Stimulated activated CD8-positive, alpha-beta memory T cell treated with anti-CD3 and anti-CD28 coated beads, Interleukin-15, amount 100 ng/mL, for 48 hours (primary cell): ENCODE measurements at regions not wholly inside any gene's neighbourhood (a gene's known extent, or its start where the extent isn't known, plus 50 kb on each side); places are given as distances from the start of the nearest gene placed in this dataset.
"Not testable (repeated sequence)": the region's sequence is repeated elsewhere in the genome, so short reads cannot be mapped to it uniquely, and the experiment has no call there.

Source experiments
- DNase-seq, 2 donors: peaks; one replicate each; pipeline ENCODE4 v3.0.0-alpha.2; 2020; ENCODE audit warnings: low read depth in 2 of 2

DNA sequence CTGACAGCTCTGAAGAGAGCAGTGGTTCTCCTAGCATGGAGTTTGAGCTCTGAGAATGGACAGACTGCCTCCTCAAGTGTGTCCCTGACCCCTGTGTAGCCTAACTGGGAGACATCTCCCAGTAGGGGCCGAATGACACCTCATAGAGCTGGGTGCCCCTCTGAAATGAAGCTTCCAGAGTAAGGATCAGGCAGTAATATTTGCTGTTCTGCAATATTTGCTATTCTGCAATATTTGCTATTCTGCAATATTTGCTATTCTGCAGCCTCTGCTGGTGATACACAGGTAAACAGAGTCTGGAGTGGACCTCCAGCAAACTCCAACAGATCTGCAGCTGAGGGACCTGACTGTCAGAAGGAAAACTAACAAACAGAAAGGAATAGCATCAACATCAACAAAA lies 105.5 kb downstream of the BUD13 start:
- not testable (repeated sequence) for DNase-seq

DNA sequence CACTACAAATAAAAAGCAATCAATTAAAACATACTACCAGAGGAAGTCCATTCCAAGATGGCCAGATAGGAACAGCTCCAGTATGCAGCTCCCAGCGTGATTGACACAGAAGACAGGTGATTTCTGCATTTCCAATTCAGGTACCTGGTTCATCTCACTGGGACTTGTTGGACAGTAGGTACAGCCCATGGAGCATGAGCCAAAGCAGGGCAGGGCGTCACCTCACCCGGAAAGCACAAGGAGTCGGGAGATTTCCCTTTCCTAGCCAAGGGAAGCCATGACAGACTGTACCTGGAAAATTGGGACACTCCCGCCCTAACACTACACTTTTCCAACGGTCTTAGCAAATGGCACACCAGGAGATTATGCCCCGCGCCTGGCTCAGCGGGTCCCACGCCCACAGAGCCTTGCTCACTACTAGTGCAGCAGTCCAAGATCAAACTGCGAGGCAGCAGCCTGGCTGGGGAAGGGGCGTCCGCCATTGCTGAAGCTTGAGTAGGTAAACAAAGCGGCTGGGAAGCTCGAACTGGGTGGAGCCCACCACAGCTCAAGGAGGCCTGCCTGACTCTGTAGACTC lies 106.0 kb downstream of the BUD13 start:
- DNase-seq = not testable (repeated sequence)

DNA sequence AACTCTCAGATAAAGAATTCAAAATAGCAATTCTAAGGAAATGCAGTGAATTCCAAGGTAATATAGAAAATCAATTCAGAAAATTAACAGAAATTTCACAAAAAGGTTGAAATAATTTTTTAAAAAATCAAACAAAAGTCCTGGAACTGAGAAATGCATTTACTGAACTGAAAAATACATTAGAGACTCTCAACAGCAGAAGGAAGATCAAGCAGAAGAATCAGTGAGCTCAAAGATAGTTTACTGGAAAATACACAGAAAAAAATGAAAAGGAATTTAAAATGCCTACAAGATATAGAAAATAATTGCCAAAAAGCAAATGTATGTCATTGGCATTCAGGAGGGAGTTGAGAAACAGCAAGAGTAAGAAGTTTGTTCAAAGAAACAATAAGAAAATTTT lies 107.3 kb downstream of the BUD13 start:
- DNase-seq = no peak

DNA sequence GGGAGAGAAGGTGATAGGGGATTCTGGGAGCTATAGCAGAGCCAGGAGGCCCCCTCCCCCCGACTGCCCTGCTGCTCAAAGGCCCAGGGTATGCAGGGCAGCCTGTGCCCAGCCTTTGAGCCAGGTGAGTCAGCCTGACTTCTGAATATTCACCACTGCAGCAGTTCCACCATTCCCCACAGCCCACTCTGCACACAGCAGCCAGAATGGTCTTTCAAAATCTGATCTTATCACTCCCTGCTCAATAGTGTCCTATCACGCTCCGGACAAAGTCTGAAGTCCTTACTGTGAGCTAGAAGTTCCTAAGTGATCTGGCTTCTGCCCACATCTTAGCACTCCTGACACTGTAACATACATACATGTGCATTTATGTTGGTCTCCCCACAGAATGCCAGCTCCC lies 111.7 kb downstream of the BUD13 start:
- DNase-seq = no peak

DNA sequence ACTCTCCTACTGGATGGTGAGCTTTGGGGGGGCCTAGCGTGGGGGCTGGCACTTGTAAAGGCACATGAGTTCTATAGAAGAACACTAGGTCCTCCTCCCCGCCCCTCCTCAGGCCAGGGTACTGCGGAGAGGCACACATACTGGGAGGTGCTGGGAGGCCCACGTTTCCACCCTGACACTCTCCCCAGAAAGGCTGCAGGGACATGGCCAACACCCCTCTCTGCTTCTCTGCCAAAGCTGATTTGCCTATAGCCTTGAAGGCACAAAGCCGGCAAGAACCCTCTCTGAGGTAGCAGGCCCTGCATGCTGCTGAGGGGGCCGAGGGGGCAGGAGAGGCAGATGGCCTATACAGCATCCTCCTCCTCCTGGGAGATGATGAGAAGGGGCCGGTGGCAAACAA lies 112.8 kb downstream of the BUD13 start:
- no peak for DNase-seq

DNA sequence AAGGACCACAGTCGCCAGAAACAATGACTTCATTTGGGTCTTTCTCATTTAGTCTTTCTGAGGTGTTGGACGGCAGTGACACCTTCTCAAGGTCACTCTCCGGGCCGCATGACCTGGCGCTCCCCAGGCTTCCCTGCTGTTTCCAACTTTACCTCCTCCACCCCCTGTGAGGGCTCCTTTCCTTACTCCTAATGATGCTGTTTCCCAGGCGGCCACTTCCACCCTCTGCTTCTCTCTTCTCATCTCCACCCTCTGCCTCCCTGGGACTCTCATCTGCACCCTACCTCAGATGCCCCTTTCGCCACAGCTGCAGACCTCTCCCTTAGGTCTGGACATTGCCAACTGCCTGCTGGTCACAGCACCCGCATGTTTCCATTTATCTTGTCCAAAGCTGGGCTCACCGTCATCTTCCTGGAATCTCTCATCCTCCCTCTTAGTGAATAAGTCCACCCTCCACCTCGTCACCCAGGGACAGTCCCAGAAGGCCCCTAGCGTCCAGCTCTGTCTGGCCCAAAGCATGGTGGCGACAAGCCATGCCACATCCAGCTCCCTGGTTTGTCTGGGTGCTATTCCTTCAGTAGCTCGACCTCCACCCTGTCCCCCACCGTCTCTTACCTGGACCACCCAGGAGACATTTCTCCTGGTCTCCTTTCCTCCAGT lies 113.8 kb downstream of the BUD13 start:
- no peak for DNase-seq

DNA sequence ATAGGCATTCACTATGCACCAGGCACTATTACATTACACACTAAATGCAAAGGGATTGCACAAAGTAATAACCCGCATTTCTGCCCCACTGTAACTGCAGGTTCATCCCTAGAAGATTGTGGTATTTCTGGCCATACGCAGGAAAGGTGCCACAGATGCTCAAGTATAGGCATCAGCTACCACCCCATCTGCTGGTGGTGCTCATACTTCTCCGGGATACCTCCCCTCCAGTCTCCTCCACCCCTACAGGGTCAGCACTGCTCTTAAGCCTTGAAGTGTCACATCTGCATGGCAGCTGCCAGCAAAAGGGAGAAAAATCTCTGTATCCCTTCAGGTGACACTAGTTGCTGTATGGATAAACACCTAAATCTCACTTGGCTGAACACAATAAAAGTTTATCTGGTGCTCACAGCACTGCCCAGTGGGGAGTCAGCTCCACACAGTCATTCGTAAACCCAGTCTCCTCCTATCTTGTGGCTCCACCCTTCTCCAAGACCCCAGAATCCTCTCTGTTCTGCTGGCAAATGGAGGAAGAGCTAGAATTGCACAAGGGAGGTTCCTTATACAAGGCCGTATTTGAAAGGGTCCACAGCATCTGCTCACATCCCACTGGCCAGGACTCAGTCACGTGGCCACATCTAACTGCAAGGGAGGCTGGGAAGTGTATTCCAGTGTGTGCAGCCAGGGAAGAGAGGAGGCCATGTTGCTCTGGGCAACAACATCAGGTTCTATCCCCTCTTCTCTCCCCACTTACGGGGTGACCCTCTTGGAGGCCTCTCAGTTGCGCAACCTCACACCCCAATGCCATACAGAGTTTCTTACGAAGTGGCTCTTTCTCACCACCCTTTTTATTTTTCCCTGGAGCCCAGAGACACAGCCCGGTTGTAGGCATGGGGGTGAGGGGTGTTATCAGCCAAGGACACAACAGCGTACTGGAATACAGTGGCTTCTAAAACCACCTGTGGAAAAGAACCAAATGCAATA lies 114.7 kb downstream of the BUD13 start:
- DNase-seq = no peak

DNA sequence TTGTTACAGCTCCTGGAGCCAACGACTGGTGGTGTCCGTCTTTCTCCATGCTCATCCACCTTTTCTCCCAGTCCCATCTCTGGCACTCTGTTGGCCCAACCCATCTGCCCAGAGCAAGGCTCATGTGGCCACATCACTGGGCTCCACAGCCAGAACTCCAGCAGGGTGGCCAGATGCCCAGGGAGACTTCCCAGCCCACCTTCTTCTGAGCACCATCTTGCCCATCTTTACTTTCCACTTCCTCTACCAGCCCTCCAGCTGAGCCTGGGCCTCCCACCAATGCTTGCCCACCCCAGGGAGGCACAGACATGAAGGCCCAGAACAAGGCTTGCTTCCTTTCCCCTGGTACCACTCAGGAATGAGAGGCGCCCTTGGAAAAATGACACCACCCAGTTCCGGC lies 116.8 kb downstream of the BUD13 start:
- DNase-seq = no peak

DNA sequence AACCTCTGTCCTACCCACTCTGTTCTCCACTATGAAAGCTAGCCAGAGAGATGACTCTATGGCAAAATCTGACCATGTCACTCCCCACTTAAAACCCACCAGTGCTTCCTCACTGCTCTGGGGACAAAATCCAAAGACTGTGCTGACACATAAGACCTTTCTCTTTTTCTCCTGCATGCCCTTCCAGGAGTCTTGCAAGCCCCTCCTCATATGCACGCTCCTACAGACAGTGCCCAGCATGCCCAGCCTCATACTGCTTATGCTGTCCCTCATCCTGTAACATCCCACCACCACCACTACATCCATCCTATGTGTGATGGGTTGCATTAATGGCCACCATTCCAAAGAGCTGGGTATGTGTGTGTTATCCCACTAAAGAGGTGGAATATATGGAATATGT lies 118.3 kb downstream of the BUD13 start:
- no peak for DNase-seq

DNA sequence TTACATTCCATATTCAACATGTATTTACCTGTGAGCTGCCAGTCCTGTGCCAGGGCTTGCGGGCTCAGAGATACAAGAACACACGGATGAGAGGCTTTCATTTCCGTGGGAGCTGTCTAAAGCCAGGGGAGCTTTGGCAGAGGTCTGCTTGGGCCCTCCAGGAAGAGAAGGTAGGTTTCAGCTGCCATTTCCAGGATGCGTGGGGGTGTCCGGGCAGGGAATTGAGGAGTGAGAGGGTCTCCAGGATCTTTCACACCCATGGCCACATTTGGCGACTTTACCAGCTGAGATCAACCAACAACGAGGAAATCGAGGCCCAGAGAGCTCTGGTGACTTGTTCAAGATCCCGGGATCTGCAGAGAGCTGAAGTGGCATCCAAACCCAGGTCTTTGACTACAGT lies 119.6 kb downstream of the BUD13 start:
- DNase-seq = no peak

DNA sequence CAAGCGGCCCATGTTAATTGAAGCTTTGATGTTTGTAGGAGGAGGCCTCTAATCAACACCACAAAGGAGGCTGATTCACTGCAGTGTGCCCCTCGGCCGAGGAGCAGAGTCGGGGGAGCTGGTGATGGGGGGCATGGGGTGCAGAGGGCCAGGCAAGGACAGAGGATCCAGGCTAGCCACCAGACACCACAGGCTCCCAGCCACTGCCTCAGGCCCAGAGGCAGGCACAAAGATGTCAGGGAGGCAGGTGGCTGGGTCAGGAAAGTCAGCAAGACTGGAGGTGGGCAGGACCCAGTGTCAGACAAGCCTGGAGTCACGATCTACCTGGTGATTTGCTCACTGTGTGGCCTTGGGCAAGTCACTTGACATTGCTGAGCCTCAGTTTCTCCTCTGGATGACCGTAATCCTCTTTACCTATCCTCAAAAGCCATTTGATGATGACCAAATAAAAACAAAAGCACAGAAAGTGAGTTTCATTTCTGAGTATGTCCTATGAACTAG lies 121.0 kb downstream of the BUD13 start:
- no peak for DNase-seq

DNA sequence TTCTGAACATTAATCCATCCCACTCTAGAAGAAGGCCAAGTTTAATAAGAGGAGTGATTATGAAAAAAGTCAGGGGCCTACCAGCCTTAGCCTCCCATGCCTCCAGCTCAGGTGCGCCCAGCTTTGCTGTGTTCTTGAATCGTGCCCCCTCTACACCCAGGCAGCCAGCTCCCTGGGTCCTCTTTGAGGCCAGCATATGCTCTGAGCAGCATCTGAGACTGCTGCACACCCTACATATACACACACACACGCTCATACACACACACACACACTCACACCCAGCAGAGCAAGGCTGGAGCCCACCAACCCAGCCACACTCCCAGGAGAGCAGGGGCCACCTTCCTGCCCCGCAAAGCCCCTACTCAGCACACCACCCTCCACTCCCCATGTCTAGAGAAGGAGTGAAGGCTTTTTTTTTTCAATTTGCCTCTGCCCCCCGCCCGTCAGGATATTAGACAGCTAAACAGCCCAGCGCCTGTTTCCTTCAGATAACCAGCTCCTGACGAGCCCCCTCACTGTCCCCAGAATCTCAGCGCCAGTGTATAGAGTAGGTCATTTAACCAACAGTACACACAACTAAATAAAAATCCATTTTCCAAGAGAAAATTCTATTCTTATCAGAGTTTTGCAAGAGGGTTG lies 121.6 kb downstream of the BUD13 start:
- DNase-seq = no peak

DNA sequence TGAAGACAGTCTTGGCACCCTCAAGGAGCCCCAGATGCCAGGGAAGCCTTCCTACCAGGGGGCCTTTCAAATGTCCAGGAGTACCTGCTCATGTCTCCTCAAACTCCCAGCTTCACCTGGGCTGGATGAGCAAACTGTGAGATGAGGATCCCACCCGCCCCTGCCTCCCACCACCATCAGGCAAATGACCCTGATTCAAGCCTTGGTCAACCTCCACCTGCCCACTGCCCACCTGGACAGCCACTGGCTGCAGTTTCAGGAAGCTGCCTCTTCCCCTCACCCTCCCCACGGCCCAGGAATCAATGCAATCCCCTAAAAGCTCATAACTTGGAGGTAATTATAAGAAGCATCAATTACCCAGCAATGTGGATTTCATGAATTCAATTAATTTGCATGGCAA lies 122.7 kb downstream of the BUD13 start:
- no peak for DNase-seq

DNA sequence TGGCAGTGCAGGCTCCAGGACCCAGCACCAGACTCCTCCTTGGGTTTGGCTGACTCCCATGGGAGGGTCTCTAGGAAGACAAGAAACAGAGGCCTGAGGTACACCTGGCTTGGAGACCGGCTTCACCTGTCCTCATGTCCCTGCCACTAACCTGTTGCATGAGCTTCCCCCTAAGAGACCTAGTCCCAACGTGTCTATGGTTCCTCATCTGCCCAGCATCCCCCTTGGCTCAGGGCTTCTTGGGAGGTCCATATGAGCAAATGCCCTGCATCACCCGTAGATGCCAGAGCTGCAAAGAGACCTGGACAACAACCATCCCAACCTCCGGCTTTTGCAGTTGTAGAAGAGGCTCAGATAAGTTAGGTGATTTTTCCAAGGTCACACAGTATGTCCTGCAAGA lies 123.5 kb downstream of the BUD13 start:
- DNase-seq = no peak

DNA sequence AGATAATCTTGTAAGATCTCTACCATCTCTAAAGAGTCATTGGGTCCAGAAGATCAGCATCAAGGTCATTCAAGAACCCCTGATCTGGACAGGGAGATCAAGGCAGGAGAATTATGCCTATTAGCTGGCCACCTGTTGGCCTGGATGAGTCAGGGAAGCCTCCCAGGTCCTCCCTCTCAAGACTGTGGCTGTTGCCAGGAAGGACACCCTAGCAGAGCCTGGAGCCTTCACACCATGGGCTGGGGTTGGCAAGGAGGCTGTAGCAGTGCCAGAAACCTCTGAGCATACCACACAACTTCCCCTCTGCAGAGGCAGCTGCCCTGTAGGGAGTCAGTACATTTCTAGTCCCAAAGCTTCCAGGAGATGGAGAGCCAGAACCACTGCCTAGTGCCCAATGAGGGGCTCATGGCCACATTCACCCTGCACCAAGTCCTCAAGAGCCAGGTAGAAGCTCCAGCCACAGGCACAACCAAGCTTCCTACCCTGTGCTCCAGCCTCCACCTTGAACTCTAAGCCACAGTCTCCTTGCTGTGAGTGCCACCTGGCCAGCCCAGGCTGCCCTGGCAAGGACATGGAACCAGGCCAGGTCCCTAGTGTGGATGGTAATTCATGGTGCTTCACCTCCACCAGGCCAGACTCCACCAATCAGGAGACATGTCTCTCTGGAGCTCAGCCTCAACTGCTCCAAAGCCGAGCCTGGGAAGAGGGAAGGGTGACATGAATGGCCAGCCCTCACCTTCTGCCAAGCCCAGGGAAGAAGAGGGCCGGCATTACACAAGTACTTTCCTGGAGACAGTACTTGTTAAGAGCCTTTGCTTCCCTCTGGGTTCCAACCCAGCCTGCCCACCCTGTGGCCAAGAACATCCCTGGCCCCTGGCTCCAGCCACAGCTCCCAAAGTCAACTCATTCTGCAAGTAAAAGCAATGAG lies 124.3 kb downstream of the BUD13 start:
- DNase-seq = no peak

DNA sequence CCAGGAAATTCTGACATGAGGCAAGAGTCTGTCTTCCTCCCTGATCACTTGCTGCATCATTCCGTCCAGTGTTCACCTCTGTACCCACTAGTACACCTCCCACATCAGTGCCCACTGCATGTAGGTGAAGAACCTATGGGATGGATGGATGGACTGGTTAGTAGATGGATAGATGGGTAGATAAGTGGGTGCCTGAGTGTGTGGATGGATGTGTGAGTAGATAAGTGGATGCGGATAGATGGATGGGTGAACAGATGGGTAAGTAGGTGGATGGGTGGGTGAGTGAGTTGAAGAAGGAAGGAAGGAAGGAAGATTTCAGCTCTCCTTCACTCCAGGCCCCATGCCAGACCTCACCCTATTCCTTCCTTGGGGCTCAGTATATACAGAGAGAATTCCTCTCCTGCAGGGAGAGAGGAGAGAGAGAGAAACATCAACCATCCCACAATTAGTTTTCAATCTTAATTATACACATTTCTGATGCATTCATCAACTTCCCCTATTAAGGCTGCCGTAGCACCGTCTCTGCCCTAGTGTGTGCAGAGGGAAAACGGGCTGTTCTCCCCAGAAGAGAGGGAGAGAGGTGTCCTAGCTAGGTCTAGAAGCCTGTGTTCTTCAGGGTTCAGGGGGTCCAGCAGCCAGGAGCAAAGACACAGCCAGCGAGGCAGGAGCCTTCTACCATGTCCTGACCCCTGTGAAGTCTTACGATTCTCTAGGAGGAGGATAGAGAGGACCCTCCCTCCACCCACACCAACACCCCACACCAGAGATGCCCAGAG lies 125.3 kb downstream of the BUD13 start:
- no peak for DNase-seq

DNA sequence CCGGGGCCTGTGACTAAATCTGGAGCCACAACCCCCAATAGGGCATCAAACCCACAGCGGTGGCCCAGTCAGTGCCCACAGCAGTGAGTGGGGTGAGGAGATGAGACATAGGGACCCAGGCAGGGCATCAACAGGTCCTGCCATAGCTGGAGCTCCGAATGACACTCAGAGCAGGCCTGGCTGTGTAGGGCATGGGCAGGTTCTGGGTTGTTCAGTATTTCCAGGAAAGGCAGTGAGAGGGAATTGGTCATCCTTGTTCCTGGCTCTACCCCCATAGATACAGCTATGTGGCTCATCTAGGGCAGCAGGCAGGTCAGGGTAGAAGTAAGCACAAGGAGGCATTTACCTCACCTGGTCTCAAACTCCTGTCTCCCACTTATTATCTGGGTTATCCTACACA lies 126.6 kb downstream of the BUD13 start:
- no peak for DNase-seq

DNA sequence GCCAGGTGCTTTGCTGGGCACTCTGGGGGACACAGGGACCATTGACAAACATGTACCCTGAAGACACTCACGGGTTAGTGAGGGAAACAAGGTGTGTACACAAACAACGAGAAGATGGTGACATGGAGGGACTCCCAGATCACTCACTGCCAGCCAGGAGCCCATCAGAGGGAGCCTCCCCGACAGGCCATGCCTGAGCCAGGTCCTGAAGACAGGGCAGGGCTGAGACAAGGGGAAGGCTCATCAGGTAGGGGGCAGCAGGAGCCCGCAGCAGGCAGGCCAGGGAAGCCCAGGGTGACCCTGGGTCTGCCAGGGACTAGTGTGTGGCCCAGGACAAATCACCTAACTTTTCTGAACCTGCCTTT lies 127.9 kb downstream of the BUD13 start:
- DNase-seq = no peak

DNA sequence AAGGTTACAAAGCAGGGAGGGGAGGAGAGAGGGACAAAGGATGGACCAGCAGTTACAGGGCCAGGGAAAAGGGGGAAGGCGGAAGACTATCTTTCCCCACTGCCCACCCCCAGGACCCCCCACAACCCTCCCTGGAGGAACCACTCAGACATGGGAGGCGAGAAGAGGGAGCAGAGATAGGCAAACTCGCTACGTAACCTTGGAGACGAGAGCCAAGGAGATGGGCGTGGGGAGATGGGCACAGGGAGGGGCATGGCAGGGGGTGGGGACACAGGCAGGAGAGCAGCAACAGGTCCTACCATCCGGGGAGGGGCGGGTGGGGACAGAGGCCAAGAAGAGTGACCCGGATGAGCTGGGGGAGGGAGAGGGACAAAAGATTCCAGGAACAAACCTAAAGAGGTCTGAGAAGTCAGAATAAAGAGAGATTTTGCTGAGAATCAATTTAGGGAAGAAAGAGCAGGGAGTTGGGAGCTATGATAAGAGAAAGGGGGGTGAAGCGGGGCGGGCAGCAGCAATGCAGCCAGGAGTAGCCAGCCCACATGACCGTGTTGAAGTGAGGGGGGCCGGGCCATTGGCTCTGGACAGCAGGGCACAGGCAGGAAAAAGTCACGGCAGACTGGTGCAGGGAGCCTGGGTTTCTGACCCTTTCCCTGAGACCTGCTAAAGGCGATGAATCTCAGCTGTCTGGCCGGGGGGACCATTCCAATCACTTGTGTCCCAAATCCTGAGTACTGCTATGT lies 128.4 kb downstream of the BUD13 start:
- no peak for DNase-seq

DNA sequence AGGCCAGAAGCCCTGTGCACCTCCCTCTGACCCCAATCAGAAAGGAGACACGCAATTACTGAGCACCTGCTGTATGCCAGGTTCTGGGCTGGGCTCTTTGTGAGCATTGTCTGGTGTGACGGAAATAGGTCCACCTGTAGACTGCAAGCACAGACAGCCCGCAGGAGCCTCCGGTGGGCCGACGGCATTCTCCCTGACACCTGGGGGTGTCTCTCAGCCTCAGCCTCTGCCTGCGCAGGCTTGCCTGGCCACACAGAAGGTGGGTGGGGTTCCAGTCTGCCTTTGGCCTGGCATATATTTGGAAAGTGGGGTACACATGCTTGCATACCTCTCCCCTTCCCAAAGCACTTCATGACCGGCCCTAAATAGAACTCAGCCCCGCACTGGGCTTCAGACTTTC lies 129.3 kb downstream of the BUD13 start:
- DNase-seq = no peak
